ENCODE measurements at regions not wholly inside any gene's neighbourhood (a gene's known extent, or its start where the extent isn't known, plus 50 kb on each side); places are given as distances from the start of the nearest gene placed in this dataset.
"Not testable (repeated sequence)": the region's sequence is repeated elsewhere in the genome, so short reads cannot be mapped to it uniquely, and the experiment has no call there.

- in situ Hi-C loops (cut with MboI; ENCODE audit: low pct_unique_long_range_greater_than_20kb, low sequenced_read_pairs), result no loop called here
Observed at GRCh38 chr20:2203436-2203835, 92.4 kb upstream of the TGM3 start.

GRCh38 chr20:2204021-2204420 lies 91.8 kb upstream of the TGM3 start:
- in situ Hi-C loops (cut with MboI; ENCODE audit: low pct_unique_long_range_greater_than_20kb, low sequenced_read_pairs), result no loop called here
- DNase-seq, result no peak

More at GRCh38 chr20:2203436-2203835, 92.4 kb upstream of the TGM3 start:
- DNase-seq, result no peak

DNA sequence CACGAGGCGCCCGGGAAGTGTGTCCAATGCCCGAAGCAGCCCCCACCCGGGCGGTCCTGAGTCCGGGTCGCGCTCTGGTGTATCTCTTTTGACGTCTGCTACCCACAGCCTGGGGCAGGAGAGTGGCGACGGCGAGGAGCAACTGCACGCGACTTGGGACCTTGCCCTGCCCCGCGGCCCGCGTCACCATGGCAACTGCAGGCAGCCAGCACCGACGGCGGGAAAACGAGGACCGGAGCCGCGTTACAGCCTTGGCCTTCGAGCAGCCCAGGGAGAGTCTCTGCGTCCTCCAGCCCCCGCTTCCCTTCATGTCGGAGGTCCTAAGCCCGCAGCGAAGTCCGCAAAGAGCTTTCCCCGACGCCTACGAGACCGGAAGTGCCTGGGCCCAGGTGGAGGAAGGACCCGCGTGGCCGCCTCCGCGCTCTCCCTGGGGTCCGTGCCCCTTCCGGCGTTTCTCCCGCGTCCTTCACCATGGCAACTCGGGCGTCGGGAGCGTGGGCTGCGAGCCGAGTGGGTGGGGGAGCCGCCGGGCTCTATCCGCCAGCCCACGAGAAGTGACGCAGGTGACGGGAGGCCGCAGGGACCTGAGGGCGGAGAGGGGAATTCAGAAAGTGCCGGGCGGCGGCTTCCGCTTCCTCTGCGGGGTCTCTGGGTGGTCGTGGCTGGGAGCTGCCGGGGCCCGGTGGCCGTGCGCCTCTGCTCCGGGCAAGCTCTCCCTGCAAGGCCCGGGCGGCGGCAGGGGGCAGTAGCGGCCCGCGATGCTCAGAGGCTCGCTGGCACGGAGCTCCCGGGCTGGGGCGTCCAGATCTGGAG lies 88.6 kb upstream of the TGM3 start:
- DNase-seq, result peak; percentile 72
- in situ Hi-C loops (cut with MboI; ENCODE audit: low pct_unique_long_range_greater_than_20kb, low sequenced_read_pairs), result no loop called here

- no peak for DNase-seq
- in situ Hi-C loops (cut with MboI; ENCODE audit: low pct_unique_long_range_greater_than_20kb, low sequenced_read_pairs), result no loop called here
Observed at GRCh38 chr20:2207770-2208097, 88.1 kb upstream of the TGM3 start.

- in situ Hi-C loops (cut with MboI; ENCODE audit: low pct_unique_long_range_greater_than_20kb, low sequenced_read_pairs), result no loop called here
- no peak for DNase-seq
Observed at GRCh38 chr20:2208897-2209296, 86.9 kb upstream of the TGM3 start.

DNA sequence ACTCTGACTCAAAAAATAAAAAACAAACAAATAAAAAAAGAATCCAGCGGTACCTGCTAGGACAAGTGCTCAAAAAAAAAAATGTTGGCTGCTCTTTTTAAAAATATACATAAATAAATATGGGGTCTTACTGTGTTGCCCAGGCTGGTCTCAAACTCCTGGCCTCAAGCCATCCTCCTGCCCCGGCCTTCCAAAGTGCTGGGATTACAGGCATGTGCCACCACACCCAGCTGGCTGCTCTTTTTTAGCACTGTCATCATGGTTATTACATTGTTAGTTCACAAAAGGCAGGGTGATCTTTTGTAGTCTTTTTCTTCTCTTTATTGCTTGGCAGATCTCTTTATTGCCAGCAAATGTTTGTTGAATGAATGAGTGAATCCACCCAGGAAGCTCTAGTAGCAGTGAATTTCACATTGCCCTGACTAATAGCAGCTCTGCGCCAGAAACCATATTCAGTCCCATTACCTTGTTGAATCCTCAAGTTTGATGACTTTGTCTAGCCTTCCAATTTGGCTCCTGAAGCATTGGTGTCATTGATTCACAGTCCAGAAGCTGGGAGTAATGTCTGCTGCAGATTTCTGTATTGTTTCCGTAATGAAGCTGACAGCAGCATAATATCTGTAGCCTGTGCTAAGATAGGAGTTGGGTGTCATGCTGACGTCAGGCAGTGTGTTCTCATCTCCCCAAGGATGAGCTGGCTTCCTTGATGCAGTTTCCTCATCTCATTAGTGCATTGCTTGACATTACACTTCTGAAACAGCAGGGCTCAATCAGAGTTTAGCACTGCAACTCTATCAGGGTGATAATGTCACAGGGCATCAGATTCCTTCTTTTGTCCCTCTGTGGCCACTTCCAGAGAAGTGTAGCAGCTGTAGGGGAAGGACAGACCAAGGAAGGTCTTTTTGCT lies 84.9 kb upstream of the TGM3 start:
- DNase-seq, result no peak
- in situ Hi-C loops (cut with MboI; ENCODE audit: low pct_unique_long_range_greater_than_20kb, low sequenced_read_pairs), result no loop called here

GRCh38 chr20:2212456-2213015 lies 83.3 kb upstream of the TGM3 start:
- in situ Hi-C loops (cut with MboI; ENCODE audit: low pct_unique_long_range_greater_than_20kb, low sequenced_read_pairs), result no loop called here

GRCh38 chr20:2213401-2213800 lies 82.4 kb upstream of the TGM3 start:
- in situ Hi-C loops (cut with MboI; ENCODE audit: low pct_unique_long_range_greater_than_20kb, low sequenced_read_pairs), result no loop called here
- DNase-seq, result no peak

More at GRCh38 chr20:2212456-2213015, 83.3 kb upstream of the TGM3 start:
- no peak for DNase-seq

GRCh38 chr20:2217857-2218539 lies 77.8 kb upstream of the TGM3 start:
- in situ Hi-C loops (cut with MboI; ENCODE audit: low pct_unique_long_range_greater_than_20kb, low sequenced_read_pairs), result no loop called here
- DNase-seq, result peak; percentile 82

DNA sequence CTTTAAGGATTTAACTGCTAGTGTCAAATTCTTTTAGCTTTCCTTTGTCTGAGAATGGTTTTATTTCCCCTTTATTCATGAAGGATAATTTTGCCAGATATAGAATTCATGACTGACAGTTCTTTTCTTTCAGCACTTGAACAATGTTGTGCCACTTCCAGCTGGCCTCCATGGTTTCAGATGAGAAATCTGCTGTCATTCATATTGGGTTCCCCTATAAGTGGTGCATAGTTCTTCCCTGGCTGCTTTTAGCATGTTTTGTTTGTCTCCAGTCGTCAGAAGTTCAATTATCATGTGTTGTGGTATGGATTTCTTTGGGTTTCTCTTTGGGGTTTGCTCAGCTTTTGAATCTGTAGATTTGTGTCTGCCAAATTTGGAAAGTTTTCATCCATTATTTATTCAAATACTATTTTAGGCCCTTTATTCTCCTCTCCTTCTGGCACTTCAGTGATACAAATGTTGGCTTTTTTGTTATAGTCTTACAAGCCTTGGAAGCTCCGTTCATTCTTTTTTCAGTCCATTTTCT lies 76.3 kb upstream of the TGM3 start:
- in situ Hi-C loops (cut with MboI; ENCODE audit: low pct_unique_long_range_greater_than_20kb, low sequenced_read_pairs), result no loop called here
- no peak for DNase-seq

DNA sequence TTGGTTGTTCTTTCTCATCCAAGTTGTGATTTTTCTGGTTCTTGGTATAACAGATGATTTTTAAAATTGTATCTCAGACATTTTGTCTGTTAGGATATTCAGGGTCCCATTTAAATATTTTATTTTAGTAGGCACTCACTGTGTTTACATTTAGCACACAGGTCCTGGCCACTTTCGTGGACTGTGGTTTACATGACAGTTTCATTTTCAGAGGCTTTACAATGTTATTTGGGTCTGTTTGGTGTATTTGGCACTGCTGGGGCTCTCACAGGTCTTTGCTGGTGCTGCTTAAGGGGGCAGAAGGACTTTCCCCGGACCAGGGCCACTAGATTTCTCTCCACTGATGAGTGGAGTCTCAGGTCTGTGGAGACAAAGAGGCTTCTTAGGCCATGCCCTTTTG lies 75.5 kb upstream of the TGM3 start:
- in situ Hi-C loops (cut with MboI; ENCODE audit: low pct_unique_long_range_greater_than_20kb, low sequenced_read_pairs), result no loop called here
- no peak for DNase-seq

DNA sequence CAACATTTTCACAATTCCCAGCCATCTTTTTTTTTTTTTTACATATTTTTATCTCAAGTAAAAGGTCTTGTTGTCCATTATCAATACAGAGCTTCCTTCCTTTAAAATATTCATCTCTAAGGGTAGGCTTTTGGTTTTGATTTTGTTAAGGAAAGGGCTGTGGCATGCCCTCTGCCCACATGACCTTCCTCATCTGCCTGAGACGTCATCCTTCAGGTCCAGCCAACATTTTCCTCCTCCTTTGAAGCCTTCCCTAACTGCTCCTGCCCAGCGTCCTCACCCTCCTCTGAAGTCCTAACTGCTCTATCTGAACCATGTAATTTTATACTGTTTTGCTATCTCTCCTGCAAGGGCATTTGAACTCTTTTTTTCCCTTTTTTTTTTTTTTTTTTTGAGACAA lies 73.9 kb upstream of the TGM3 start:
- DNase-seq, result no peak
- in situ Hi-C loops (cut with MboI; ENCODE audit: low pct_unique_long_range_greater_than_20kb, low sequenced_read_pairs), result no loop called here

DNA sequence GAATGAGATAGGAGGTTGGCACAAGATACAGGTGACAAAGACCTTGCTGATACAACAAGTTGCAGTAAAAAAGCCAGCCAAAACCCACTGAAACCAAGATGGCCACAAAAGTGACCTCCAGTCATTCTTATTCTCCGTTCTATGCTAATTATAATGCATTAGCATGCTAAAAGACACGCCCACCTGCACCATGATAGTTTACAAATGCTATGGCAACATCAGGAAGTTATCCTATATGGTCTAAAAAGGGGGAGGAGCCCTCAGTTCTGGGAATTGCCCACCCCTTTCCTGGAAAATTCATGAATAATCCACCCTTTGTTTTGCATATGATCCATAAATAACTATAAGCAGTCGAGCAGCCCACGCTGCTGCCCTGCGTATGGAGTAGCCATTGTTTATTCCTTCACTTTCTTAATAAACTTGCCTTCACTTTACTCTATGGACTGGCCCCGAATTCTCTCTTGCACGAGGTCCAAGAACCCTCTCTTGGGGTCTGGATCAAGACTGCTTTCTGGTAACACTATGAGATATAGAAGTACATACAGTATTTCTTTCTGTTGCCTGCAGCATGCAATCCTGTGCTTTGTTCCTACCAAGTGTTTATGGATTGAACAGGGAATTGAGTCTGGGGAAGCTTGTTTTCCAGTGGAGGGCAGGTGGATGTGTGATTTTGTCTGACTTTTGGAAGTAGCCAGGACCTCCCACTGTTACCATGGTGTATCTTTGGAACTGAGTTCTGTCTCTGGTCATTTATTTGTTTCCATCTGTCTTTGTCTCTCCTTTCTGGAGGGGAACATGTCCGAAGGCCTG lies 72.0 kb upstream of the TGM3 start:
- in situ Hi-C loops (cut with MboI; ENCODE audit: low pct_unique_long_range_greater_than_20kb, low sequenced_read_pairs), result no loop called here
- no peak for DNase-seq

- in situ Hi-C loops (cut with MboI; ENCODE audit: low pct_unique_long_range_greater_than_20kb, low sequenced_read_pairs), result no loop called here
- no peak for DNase-seq
Observed at GRCh38 chr20:2224368-2224639, 71.5 kb upstream of the TGM3 start.

DNA sequence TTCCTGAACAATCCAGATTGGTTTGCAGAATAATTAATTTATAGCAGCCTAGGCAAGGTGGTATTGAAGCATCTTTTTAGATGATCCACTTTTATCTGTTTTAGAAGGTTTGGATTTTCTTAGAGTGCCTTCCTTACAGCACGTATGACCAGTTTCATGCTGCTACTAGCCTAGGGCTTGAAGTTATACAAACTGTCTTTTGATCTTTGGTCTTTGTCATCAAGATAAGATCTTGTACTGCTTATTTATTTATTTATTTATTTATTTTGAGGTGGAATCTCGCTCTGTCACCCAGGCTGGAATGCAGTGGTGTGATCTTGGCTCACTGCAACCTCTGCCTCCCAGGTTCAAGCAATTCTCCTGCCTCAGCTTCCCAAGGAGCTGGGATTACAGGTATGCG lies 68.5 kb upstream of the TGM3 start:
- in situ Hi-C loops (cut with MboI; ENCODE audit: low pct_unique_long_range_greater_than_20kb, low sequenced_read_pairs); DNase-seq: not testable (repeated sequence)

GRCh38 chr20:2227861-2228260 lies 67.9 kb upstream of the TGM3 start:
- in situ Hi-C loops (cut with MboI; ENCODE audit: low pct_unique_long_range_greater_than_20kb, low sequenced_read_pairs), result no loop called here
- no peak for DNase-seq

- in situ Hi-C loops (cut with MboI; ENCODE audit: low pct_unique_long_range_greater_than_20kb, low sequenced_read_pairs), result no loop called here
- no peak for DNase-seq
Observed at GRCh38 chr20:2228926-2229325, 66.9 kb upstream of the TGM3 start.

- DNase-seq, result no peak
- in situ Hi-C loops (cut with MboI; ENCODE audit: low pct_unique_long_range_greater_than_20kb, low sequenced_read_pairs), result no loop called here
Observed at GRCh38 chr20:2230726-2231488, 64.9 kb upstream of the TGM3 start.

Measured in KBM-7 (cell line).